MM.1S (cell line): ENCODE measurements at regions not wholly inside any gene's neighbourhood (a gene's known extent, or its start where the extent isn't known, plus 50 kb on each side); places are given as distances from the start of the nearest gene placed in this dataset.

Source experiments
- DNase-seq: peaks from one replicate; pipeline ENCODE4 v3.0.0-alpha.2; 2015
- H2AFZ ChIP-seq: fragments of 300-600 bp; sonication (generic); 2 replicates; pipeline ENCODE4 v1.6.0; 2016; ENCODE audit warnings: antibody characterized with exemption, low read length
- H3F3A ChIP-seq: fragments of 300-600 bp; sonication (generic); 2 replicates; pipeline ENCODE4 v1.6.1; 2016; ENCODE audit warnings: mild to moderate bottlenecking, antibody characterized with exemption, low read length, moderate library complexity, mixed read lengths; ENCODE audit not compliant: insufficient read depth
- H3K27ac ChIP-seq: fragments of 300-600 bp; sonication (generic); 2 replicates; pipeline ENCODE4 v1.5.1; 2016; ENCODE audit warnings: mild to moderate bottlenecking, low read length
- H3K27me3 ChIP-seq: fragments of 300-600 bp; sonication (generic); replicated peaks from 2 replicates; pipeline ENCODE4 v1.6.0; 2016; ENCODE audit warnings: low read length; ENCODE audit not compliant: insufficient read depth
- H3K36me3 ChIP-seq: fragments of 300-600 bp; sonication (generic); replicated peaks from 2 replicates; pipeline ENCODE4 v1.6.1; 2016; ENCODE audit warnings: mild to moderate bottlenecking, low read length, mixed read lengths; ENCODE audit not compliant: insufficient read depth
- H3K4me1 ChIP-seq: fragments of 300-600 bp; sonication (generic); 2 replicates; pipeline ENCODE4 v1.6.1; 2016; ENCODE audit warnings: low read length, mixed read lengths
- H3K4me2 ChIP-seq: fragments of 300-600 bp; sonication (generic); 2 replicates; pipeline ENCODE4 v1.6.0; 2016; ENCODE audit warnings: low read depth, low read length
- H3K4me3 ChIP-seq: fragments of 300-600 bp; sonication (generic); 2 replicates; pipeline ENCODE4 v1.5.1; 2016; ENCODE audit warnings: low read length, mixed read lengths
- H3K79me2 ChIP-seq: fragments of 300-600 bp; sonication (generic); 2 replicates; pipeline ENCODE4 v1.6.1; 2016; ENCODE audit warnings: mixed run types, low read length, mixed read lengths
- H3K9ac ChIP-seq: fragments of 300-600 bp; sonication (generic); 2 replicates; pipeline ENCODE4 v1.6.1; 2016; ENCODE audit warnings: low read length, mixed read lengths
- H3K9me2 ChIP-seq: fragments of 300-600 bp; sonication (generic); replicated peaks from 2 replicates; pipeline ENCODE4 v1.6.1; 2016; ENCODE audit warnings: mild to moderate bottlenecking, low read length, mixed read lengths; ENCODE audit not compliant: insufficient read depth
- H3K9me3 ChIP-seq: fragments of 300-600 bp; sonication (generic); replicated peaks from 2 replicates; pipeline ENCODE4 v1.6.1; 2016; ENCODE audit warnings: mild to moderate bottlenecking, low read length, mixed read lengths; ENCODE audit not compliant: insufficient read depth
- H4K20me1 ChIP-seq: fragments of 300-600 bp; sonication (generic); 2 replicates; pipeline ENCODE4 v1.6.1; 2016; ENCODE audit warnings: mild to moderate bottlenecking, low read length, moderate library complexity, mixed read lengths; ENCODE audit not compliant: insufficient read depth
- EZH2 ChIP-seq: fragments of 300-600 bp; sonication (generic); optimal IDR thresholded peaks from 2 replicates; pipeline ENCODE3; 2017; ENCODE audit warnings: low read depth, mild to moderate bottlenecking, antibody characterized with exemption, low read length, mixed read lengths
- EZH2phosphoT487 ChIP-seq: fragments of 300-600 bp; sonication (generic); IDR thresholded peaks from 2 replicates; pipeline ENCODE4 v1.6.1; 2018; ENCODE audit warnings: antibody characterized with exemption, low read length
- TF ChIP-seq, protein P1 (sequence below): fragments of 300-600 bp; sonication (generic); IDR thresholded peaks from 2 replicates; pipeline ENCODE4 v1.5.1; 2016; ENCODE audit warnings: antibody characterized with exemption, low read length, mixed read lengths

DNA sequence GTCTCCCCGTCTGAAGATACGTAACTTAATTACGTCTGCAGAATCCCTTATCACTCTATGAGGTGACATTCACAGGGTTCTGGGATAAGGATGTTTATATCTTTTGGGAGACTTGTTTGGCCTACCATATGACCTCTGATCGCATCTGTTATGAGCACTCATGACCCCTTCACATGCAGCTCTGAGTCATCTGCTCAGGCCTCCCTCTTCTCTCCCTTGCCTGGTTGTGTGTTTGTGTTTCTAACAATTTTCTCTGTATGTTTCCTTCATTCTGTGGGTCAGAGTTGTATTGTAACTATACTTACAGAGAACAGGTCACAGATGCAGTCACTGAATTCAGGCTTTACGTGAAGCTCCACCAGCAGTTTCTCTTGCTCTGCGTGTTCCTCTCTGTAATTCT is 330.6 kb downstream of the TENT4A start:
- Histone ChIP-seq H2AFZ (no peak overlapping the region), H3F3A (no peaks in the 10 kb centered on the region), H3K9me2 (no peaks in the 10 kb centered on the region), H3K9ac (no peak overlapping the region), H3K4me1 (no peaks in the 10 kb centered on the region), H4K20me1 (no peaks in the 10 kb centered on the region), H3K79me2 (no peaks in the 10 kb centered on the region), H3K27ac (no peak overlapping the region), H3K27me3 (no peaks in the 10 kb centered on the region), H3K9me3 (no peaks in the 10 kb centered on the region), H3K4me3 (no peak overlapping the region), H3K4me2 (no peak overlapping the region), H3K36me3 (no peaks in the 10 kb centered on the region)
- no peak for DNase-seq
- TF ChIP-seq, protein P1, sequence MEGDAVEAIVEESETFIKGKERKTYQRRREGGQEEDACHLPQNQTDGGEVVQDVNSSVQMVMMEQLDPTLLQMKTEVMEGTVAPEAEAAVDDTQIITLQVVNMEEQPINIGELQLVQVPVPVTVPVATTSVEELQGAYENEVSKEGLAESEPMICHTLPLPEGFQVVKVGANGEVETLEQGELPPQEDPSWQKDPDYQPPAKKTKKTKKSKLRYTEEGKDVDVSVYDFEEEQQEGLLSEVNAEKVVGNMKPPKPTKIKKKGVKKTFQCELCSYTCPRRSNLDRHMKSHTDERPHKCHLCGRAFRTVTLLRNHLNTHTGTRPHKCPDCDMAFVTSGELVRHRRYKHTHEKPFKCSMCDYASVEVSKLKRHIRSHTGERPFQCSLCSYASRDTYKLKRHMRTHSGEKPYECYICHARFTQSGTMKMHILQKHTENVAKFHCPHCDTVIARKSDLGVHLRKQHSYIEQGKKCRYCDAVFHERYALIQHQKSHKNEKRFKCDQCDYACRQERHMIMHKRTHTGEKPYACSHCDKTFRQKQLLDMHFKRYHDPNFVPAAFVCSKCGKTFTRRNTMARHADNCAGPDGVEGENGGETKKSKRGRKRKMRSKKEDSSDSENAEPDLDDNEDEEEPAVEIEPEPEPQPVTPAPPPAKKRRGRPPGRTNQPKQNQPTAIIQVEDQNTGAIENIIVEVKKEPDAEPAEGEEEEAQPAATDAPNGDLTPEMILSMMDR, result no peak
- TF ChIP-seq EZH2, result no peak
- TF ChIP-seq EZH2phosphoT487, result no peak

DNA sequence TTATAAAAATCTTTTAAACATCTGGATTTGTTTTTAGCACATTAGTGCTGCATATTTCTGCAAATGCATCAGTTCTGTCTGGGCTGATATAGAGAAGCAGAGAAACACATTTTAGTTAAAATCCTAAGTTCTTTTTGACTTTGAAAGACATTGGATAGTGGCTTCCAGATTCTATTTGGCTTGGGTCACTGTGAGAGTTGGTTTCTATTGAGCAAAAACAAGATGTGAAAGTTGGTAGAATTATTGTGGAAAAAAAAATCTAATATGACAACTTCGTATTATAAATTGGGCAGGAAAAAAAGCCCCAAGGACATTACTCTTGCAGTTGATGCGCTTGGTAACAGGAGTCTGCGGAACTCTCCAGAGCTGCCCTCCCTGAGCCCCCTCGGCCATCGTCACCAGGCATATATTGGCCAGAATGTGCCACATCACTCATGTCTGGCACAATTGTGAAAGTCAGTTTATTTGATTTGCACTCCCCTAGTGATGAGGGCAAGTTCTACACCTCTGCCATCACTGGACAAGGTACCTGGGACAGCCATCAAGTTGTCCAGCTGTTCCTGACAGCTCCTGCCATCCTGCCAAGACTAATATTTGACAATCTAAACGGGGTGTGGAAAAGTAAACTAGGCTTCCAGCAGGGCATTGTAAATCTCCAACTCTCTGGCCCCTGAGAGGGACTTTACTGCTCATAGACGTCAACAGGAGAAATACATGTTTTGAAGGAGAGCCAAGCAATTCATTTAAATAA is 334.5 kb downstream of the TENT4A start:
- Histone ChIP-seq H3K27ac (no peak overlapping the region), H2AFZ (no peak overlapping the region), H3K9me3 (no peaks in the 10 kb centered on the region), H4K20me1 (no peaks in the 10 kb centered on the region), H3K4me2 (no peak overlapping the region), H3K79me2 (no peaks in the 10 kb centered on the region), H3K27me3 (no peaks in the 10 kb centered on the region), H3K36me3 (no peaks in the 10 kb centered on the region), H3K9ac (no peak overlapping the region), H3F3A (no peaks in the 10 kb centered on the region), H3K4me1 (no peaks in the 10 kb centered on the region), H3K4me3 (no peak overlapping the region), H3K9me2 (no peaks in the 10 kb centered on the region)
- TF ChIP-seq EZH2phosphoT487, result no peak
- TF ChIP-seq EZH2, result no peak
- TF ChIP-seq, protein P1, result no peak
- no peak for DNase-seq

DNA sequence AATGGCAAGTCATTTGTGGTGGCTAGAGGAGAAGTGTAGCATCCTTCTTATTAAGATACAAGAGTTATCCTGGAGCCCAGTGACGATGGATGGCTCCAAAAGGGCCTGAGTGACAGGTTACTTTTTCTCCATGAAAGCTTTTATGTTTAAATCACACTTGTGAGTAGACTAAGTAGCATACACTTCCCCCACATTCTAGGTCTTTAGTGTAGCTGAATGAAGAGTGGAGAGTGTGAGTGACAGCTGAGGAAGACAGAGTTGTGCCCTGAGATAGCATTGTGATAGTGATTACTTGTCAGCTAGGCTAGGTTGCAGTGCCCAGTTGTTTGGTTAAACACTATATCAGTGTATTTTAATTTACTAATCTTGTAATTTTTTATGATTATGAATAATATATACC is 337.8 kb downstream of the TENT4A start:
- Histone ChIP-seq H3K79me2 (no peaks in the 10 kb centered on the region), H3K9ac (no peak overlapping the region), H3K9me3 (no peaks in the 10 kb centered on the region), H3K36me3 (no peaks in the 10 kb centered on the region), H3F3A (no peaks in the 10 kb centered on the region), H3K9me2 (no peaks in the 10 kb centered on the region), H3K4me2 (no peak overlapping the region), H4K20me1 (no peaks in the 10 kb centered on the region), H3K27ac (no peak overlapping the region), H3K27me3 (no peaks in the 10 kb centered on the region), H2AFZ (no peak overlapping the region), H3K4me1 (no peaks in the 10 kb centered on the region), H3K4me3 (no peak overlapping the region)
- no peak for TF ChIP-seq EZH2phosphoT487
- TF ChIP-seq, protein P1, result no peak
- DNase-seq, result no peak
